Ascending aorta (tissue), 2 donors: ENCODE measurements at regions not wholly inside any gene's neighbourhood (a gene's known extent, or its start where the extent isn't known, plus 50 kb on each side); places are given as distances from the start of the nearest gene placed in this dataset.

Experiments
- DNase-seq, 2 donors: peaks; one replicate each; pipeline ENCODE4 v3.0.0-alpha.2; 2019; ENCODE audit warnings: low spot score in 2 of 2
- H3K27ac ChIP-seq, 2 donors: fragments of 200-600 bp; sonication (generic); one replicate each; pipeline ENCODE4 v1.5.1; 2016 to 2017; ENCODE audit warnings: mild to moderate bottlenecking in 1 of 2
- H3K27me3 ChIP-seq: fragments of 200-600 bp; sonication (generic); one replicate; pipeline ENCODE4 v1.5.1; 2017
- H3K36me3 ChIP-seq, 2 donors: fragments of 200-600 bp; sonication (generic); one replicate each; pipeline ENCODE4 v1.5.1; 2016
- H3K4me1 ChIP-seq, 2 donors: fragments of 200-600 bp; sonication (generic); one replicate each; pipeline ENCODE4 v1.5.1; 2016 to 2017; ENCODE audit warnings: mild to moderate bottlenecking in 1 of 2
- H3K4me3 ChIP-seq, 2 donors: fragments of 200-600 bp; sonication (generic); one replicate each; pipeline ENCODE4 v1.5.1; 2016 to 2017; ENCODE audit warnings: mild to moderate bottlenecking in 1 of 2
- H3K9me3 ChIP-seq, 2 donors: fragments of 200-600 bp; sonication (generic); one replicate each; pipeline ENCODE4 v1.5.1; 2016
- CTCF ChIP-seq, 3 experiments: fragments of 200-600 bp in 2 of 3; fragments of 450-650 bp in 1 of 3; sonication (generic) in 2 of 3; IDR thresholded peaks; one replicate each; pipeline ENCODE4 v1.5.1; 2016 to 2019; ENCODE audit warnings: antibody characterized with exemption in 3 of 3, mild to moderate bottlenecking in 1 of 3, moderate library complexity in 1 of 3
- intact Hi-C: fragments of 100-400 bp; cut with DNase I; formaldehyde crosslinking; loops from one replicate; pipeline ENCODE4 v1.15.1; 2023

- Histone ChIP-seq H3K9me3 (no peaks in the 10 kb centered on the region), H3K27me3 (no peaks in the 10 kb centered on the region), H3K4me1 (peaks cover 5 to 11% of the 10 kb centered on the region in 2 donors), H3K4me3 (no peak overlapping the region), H3K27ac (peak overlapping the region in 1 of 2 donors; percentile 48), H3K36me3 (no peaks in the 10 kb centered on the region)
- DNase-seq, result no peak
- TF ChIP-seq CTCF (IDR thresholded peaks at IDR 0.05), result no peak
- intact Hi-C loops, result loop anchor here (5.0 kb wide), 1 partner anchor 96 kb away; the partner anchor contains the start of gene PARD3B
These were observed 93.5 kb upstream of the PARD3B start for GRCh38 chr2:204451766-204452165.

DNA sequence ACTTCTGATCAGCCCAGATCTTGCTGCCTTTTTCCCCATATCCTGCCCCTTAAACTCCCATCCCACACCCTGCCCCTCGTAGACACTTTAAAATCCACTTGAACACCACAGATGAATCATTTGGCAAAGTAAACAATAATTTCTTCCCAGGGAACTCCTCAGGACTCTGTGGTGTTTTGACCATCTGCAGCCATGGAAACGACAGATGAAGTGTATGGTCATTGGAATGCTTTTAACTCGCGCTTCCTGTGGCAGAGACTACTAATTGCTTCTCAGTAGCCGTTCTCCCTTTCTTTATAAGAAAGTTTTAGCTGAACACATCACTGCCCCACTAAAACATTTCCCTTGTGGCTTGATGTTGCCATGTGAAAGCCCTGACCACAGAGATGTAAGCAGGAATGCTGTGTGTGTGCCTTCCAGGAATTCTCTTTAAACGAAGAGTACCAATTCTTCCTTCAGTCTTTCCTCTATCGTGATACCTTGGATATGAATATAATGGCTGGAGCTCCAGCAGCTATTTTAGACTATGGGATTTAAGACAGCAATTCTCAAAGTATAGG is 92.7 kb upstream of the PARD3B start:
- no peak for TF ChIP-seq CTCF (IDR thresholded peaks at IDR 0.05)
- Histone ChIP-seq H3K36me3 (no peaks in the 10 kb centered on the region), H3K27me3 (no peaks in the 10 kb centered on the region), H3K9me3 (no peaks in the 10 kb centered on the region), H3K4me1 (peaks cover 5 to 11% of the 10 kb centered on the region in 2 donors), H3K4me3 (no peak overlapping the region), H3K27ac (peak overlapping the region; percentile 40 to 48)
- DNase-seq, result peak in 1 of 2 donors; percentile 80
- intact Hi-C loops, result loop anchor here (5.0 kb wide), 1 partner anchor 95 kb away; the partner anchor contains the start of gene PARD3B

- intact Hi-C loops, result loop anchor here (5.0 kb wide), 1 partner anchor 94 kb away; the partner anchor contains the start of gene PARD3B
- Histone ChIP-seq H3K27me3 (no peaks in the 10 kb centered on the region), H3K9me3 (no peaks in the 10 kb centered on the region), H3K36me3 (no peaks in the 10 kb centered on the region), H3K4me1 (peaks cover 5 to 11% of the 10 kb centered on the region in 2 donors), H3K4me3 (no peak overlapping the region), H3K27ac (peak overlapping the region; percentile 20 to 37)
- no peak for TF ChIP-seq CTCF (IDR thresholded peaks at IDR 0.05)
- no peak for DNase-seq
These were observed 91.5 kb upstream of the PARD3B start for GRCh38 chr2:204453730-204454167.

DNA sequence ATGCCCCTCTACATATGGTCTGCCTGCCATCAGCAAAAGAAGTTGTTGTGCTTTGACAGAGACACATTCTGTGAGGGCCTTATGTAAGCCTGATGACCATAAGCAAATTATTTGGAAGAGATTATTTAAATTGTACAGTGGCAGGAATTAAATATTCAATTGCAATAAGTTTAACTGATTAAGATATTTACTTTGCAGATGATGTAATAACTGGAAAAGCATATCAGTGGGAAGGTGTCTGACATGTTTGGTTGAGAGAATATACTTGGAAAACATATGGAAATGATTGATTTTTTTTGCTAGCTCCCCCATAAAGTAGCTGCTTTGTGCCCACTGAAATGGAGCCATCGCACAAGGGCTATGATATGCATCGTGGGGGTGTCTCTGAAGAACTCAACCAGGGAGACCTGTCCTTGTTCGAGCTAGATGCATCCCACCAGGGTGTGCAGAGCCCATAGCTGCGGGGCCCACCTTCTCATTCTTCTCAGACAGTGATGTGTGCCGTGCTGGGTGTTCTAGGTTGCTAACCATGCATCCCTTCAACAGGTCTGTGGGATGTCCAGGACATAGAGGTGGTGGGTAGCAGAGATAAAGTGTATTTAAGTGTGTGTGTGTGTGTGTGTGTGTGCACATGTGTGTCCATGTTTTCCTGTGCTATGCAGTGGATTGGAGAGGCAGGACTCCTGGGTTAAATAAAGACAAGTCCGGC is 90.4 kb upstream of the PARD3B start:
- no peak overlapping the region for H3K27ac ChIP-seq
- H3K36me3 ChIP-seq, result no peaks in the 10 kb centered on the region
- intact Hi-C loops, result loop anchor here (5.0 kb wide), 1 partner anchor 92 kb away; the partner anchor contains the start of gene PARD3B

More for the DNA sequence above, 90.4 kb upstream of the PARD3B start:
- H3K9me3 ChIP-seq, result no peaks in the 10 kb centered on the region
- H3K27me3 ChIP-seq, result no peaks in the 10 kb centered on the region
- no peak for DNase-seq
- H3K4me1 ChIP-seq, result peaks cover 5 to 11% of the 10 kb centered on the region in 2 donors
- no peak overlapping the region for H3K4me3 ChIP-seq
- no peak for TF ChIP-seq CTCF (IDR thresholded peaks at IDR 0.05)
